HepG2 (cell line): ENCODE measurements at regions not wholly inside any gene's neighbourhood (a gene's known extent, or its start where the extent isn't known, plus 50 kb on each side); places are given as distances from the start of the nearest gene placed in this dataset.

Experiments used
- ATAC-seq: fragments of 200-7000 bp; cut with Tn5 transposase; 3 replicates; pipeline ENCODE4 v1.9.1; 2020; ENCODE audit warnings: mild to moderate bottlenecking, moderate library complexity
- BruUV-seq: library from RNA; stranded (reverse); fragments of 400-500 nt; replicated peaks from 2 replicates; lab custom pipeline; 2021; lab: Mats Ljungman, UMichigan
- CTCF ChIA-PET: fragments of 300-600 bp; formaldehyde crosslinking; extraction: SDS; loops from one replicate; lab custom pipeline; 2021; ENCODE audit warnings: low total read pairs, inconsistent platforms, low intra/inter-chr PET ratio; lab: Yijun Ruan, JAX
- POLR2A ChIA-PET: fragments of 350-600 bp; sonication (Branson Sonifier 250); formaldehyde crosslinking; loops from one replicate; lab custom pipeline; 2020; ENCODE audit warnings: antibody characterized with exemption, inconsistent platforms; lab: Yijun Ruan, JAX
- DNase-seq: peaks from one replicate; pipeline ENCODE4 v3.0.0-alpha.2; 2015; ENCODE audit warnings: low spot score
- FAIRE-seq: peaks from 3 replicates; lab custom pipeline; 2011; peaks lifted over from hg19 to GRCh38; lab: Jason Lieb, UNC
- H2AFZ ChIP-seq: one replicate; pipeline ENCODE4 v1.6.1; 2011; ENCODE audit warnings: low read length, inconsistent platforms
- H3K27ac ChIP-seq: fragments of 300-600 bp; 3 replicates; pipeline ENCODE4 v1.8.0; 2011; ENCODE audit warnings: mixed run types, mild to moderate bottlenecking, mixed read lengths, low read length, inconsistent platforms; ENCODE audit not compliant: insufficient read depth; ENCODE audit errors: extremely low read length
- H3K27me3 ChIP-seq, 2 experiments: fragments of 200-600 bp in 1 of 2; 2 replicates in 1 of 2; 3 replicates in 1 of 2; pipeline versions ENCODE4 v1.6.0 to v1.8.0; 2011; ENCODE audit warnings: low read length in 2 of 2, mild to moderate bottlenecking in 2 of 2, moderate library complexity in 2 of 2, inconsistent platforms in 1 of 2; ENCODE audit not compliant: insufficient read depth in 2 of 2, control insufficient read depth in 1 of 2
- H3K36me3 ChIP-seq, 2 experiments: fragments of 200-600 bp in 1 of 2; replicated peaks in 1 of 2; 2 replicates in 1 of 2; 3 replicates in 1 of 2; pipeline versions ENCODE4 v1.5.1 to v1.8.0; 2011; ENCODE audit warnings: low read length in 2 of 2, inconsistent platforms in 1 of 2; ENCODE audit not compliant: insufficient read depth in 2 of 2, control insufficient read depth in 1 of 2
- H3K4me1 ChIP-seq: 2 replicates; pipeline ENCODE4 v1.5.1; 2012; ENCODE audit warnings: low read length, inconsistent platforms; ENCODE audit not compliant: insufficient read depth
- H3K4me2 ChIP-seq: 2 replicates; pipeline ENCODE4 v1.6.0; 2011; ENCODE audit warnings: low read depth, low read length, inconsistent platforms
- H3K4me3 ChIP-seq, 3 experiments: fragments of 200-600 bp in 1 of 3; sonication (generic), shearing (Covaris generic) in 1 of 3; replicated peaks in 1 of 3; 2 replicates each; pipeline ENCODE4 v1.5.1; 2011 to 2016; ENCODE audit warnings: low read length in 3 of 3, inconsistent platforms in 2 of 3, low read depth in 2 of 3, mild to moderate bottlenecking in 2 of 3, control low read depth in 1 of 3, mixed read lengths in 1 of 3; ENCODE audit not compliant: insufficient read depth in 1 of 3
- H3K79me2 ChIP-seq: one replicate; pipeline ENCODE4 v1.6.1; 2011; ENCODE audit warnings: low read length, inconsistent platforms; ENCODE audit not compliant: insufficient read depth
- H3K9ac ChIP-seq: 2 replicates; pipeline ENCODE4 v1.6.0; 2011; ENCODE audit warnings: mild to moderate bottlenecking, low read depth, low read length, inconsistent platforms; ENCODE audit not compliant: insufficient read depth
- H3K9me3 ChIP-seq: 2 replicates; pipeline ENCODE4 v1.5.1; 2012; ENCODE audit warnings: mild to moderate bottlenecking, low read length
- H4K20me1 ChIP-seq: 2 replicates; pipeline ENCODE4 v1.6.0; 2011; ENCODE audit warnings: inconsistent platforms, mild to moderate bottlenecking, low read length, moderate library complexity; ENCODE audit not compliant: insufficient read depth
- CC2D1A ChIP-seq: sonication (generic); formaldehyde crosslinking; IDR thresholded peaks from 2 replicates; pipeline ENCODE4 v1.8.1; 2023; ENCODE audit warnings: mild to moderate bottlenecking, missing genetic modification reagents
- HNRNPL ChIP-seq: fragments of 200-400 bp; formaldehyde crosslinking; IDR thresholded peaks from 2 replicates; pipeline ENCODE4 v1.6.1; 2017; ENCODE audit warnings: mild to moderate bottlenecking, low read depth, low read length
- KLF12 ChIP-seq: sonication (generic); formaldehyde crosslinking; IDR thresholded peaks from 2 replicates; pipeline ENCODE4 v1.4.0; 2020; ENCODE audit warnings: missing genetic modification reagents, borderline replicate concordance
- PITX1 ChIP-seq: sonication (generic); formaldehyde crosslinking; IDR thresholded peaks from 2 replicates; pipeline ENCODE4 v1.5.1; 2020; ENCODE audit warnings: mild to moderate bottlenecking, missing genetic modification reagents
- U2AF2 ChIP-seq: fragments of 200-400 bp; formaldehyde crosslinking; IDR thresholded peaks from 2 replicates; pipeline ENCODE4 v1.6.1; 2017; ENCODE audit warnings: low read depth, mild to moderate bottlenecking, low read length
- ZNF10 ChIP-seq: sonication (generic); formaldehyde crosslinking; IDR thresholded peaks from 2 replicates; pipeline ENCODE4 v1.4.0; 2020; ENCODE audit warnings: mild to moderate bottlenecking, low read depth, missing genetic modification reagents, borderline replicate concordance
- ZNF143 ChIP-seq: sonication (generic); formaldehyde crosslinking; IDR thresholded peaks from 2 replicates; pipeline ENCODE4 v1.4.0; 2020; ENCODE audit warnings: missing genetic modification reagents
- ZNF44 ChIP-seq: sonication (generic); formaldehyde crosslinking; IDR thresholded peaks from 2 replicates; pipeline ENCODE4 v1.5.1; 2020; ENCODE audit warnings: mild to moderate bottlenecking, missing genetic modification reagents
- ZNF605 ChIP-seq: sonication (generic); formaldehyde crosslinking; IDR thresholded peaks from 2 replicates; pipeline ENCODE4 v1.8.0; 2022; ENCODE audit warnings: mild to moderate bottlenecking, missing genetic modification reagents
- WGBS: methylation state at CpG from one replicate; pipeline ENCODE4 v1.1.6; 2017; ENCODE audit warnings: low lambda C conversion rate; 5-methylcytosine and 5-hydroxymethylcytosine counted together
- in situ Hi-C: cut with HindIII; loops from 2 replicates; pipeline ENCODE4 v1.10.0; 2017; ENCODE audit warnings: low pct_unique_long_range_greater_than_20kb; ENCODE audit not compliant: extremely low pct_ligation_motif_present
- intact Hi-C: fragments of 100-400 bp; cut with micrococcal nuclease; formaldehyde crosslinking; loops from one replicate; pipeline ENCODE4 v1.10.0; 2022; ENCODE audit not compliant: unreplicated experiment
- TF ChIP-seq, protein P1 (sequence below): IDR thresholded peaks from 2 replicates; pipeline ENCODE4 v1.6.1; 2016; ENCODE audit warnings: mild to moderate bottlenecking, missing biosample characterization, missing genetic modification reagents

DNA sequence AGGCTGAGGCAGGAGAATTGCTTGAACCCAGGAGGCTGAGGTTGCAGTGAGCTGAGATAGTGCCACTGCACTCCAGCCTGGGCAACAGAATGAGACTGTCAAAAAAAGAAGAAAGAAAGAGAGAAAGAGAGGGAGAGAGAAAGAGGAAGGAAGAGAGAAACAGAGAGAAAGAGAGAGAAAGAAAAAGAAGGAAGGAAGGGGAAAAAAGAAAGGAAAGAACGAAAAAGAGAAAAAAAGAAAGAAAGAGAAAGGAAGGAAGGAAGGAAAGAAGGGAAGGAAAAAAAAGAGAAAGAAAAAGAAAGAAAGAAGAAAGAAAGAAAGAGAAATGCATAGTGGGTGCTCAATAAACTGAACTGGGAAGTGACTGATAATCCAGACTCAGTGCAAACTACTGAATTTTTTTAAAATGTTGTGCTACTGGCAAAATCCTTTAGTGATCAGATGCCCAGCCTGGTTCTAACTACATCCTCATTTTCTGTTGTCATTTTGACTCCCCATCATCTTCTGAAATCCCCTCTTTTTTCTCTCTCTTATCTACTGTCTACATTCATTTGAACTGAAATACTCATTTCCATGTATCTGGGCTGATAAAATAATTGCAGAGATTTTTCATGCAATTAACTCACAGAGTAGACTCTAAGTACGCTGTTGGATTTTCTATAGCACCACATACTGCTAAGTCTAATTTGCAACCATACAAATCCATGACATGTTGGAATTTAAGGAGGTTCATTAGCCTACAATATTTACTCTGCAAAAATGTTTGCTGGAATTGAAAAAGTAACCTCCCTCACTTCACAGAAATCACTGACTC, 85.3 kb upstream of the HIVEP1 start:
- CTCF ChIA-PET, result no interaction called here
- H3K4me3 ChIP-seq, result no peak overlapping the region
- no peaks in the 10 kb centered on the region for H3K36me3 ChIP-seq
- TF ChIP-seq U2AF2, result peak; percentile 87; the same call in 1 of the 2 replicates
- no peak for TF ChIP-seq CC2D1A
- H3K4me2 ChIP-seq, result no peak overlapping the region
- H3K9me3 ChIP-seq, result no peaks in the 10 kb centered on the region
- ATAC-seq (no peak), DNase-seq (no peak), FAIRE-seq (no peak)
- H2AFZ ChIP-seq, result no peak overlapping the region
- H4K20me1 ChIP-seq, result no peaks in the 10 kb centered on the region
- H3K9ac ChIP-seq, result no peak overlapping the region
- WGBS, result 35% methylated on average over 2 of the region's 2 CpGs
- intact Hi-C loops, result no loop called here
- H3K79me2 ChIP-seq, result no peaks in the 10 kb centered on the region
- POLR2A ChIA-PET, result no interaction called here
- BruUV-seq, result no TSS peak
- H3K27me3 ChIP-seq, result 0 out of 5 replicates have a peak, but pooled peaks cover 0 to 3% of the 10 kb centered on the region in 2 experiments
- in situ Hi-C loops, result no loop called here
- no peaks in the 10 kb centered on the region for H3K4me1 ChIP-seq
- H3K27ac ChIP-seq, result no peak overlapping the region

DNA sequence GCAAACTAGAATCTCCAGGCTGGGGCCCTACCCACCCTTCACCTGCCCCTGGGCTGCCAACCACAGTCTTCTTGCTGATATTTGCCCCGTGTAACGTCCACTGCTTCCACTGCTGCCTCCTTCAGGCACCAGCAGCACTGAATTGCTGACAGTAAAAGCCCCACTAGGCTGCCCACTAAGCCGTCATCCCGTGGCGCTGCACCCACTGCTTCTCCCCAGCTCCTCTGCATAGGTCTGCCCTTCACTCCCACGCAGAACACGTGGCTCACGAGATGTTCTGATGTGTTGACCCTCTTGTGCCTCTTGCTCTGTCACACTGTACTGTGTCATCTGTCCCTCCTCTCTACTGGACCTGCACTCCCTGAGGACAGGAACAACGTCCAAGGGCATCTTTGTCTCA, 86.3 kb upstream of the HIVEP1 start:
- Histone ChIP-seq H3K4me1 (no peaks in the 10 kb centered on the region), H3K27me3 (no peaks in the 10 kb centered on the region; a peak in 1 of 5 replicates), H3K9ac (no peak overlapping the region), H3K9me3 (no peaks in the 10 kb centered on the region), H2AFZ (no peak overlapping the region), H3K27ac (no peak overlapping the region), H3K36me3 (no peaks in the 10 kb centered on the region), H3K4me2 (no peak overlapping the region), H3K79me2 (no peaks in the 10 kb centered on the region), H3K4me3 (no peak overlapping the region), H4K20me1 (no peaks in the 10 kb centered on the region)
- TF ChIP-seq ZNF143 (no peak), ZNF605 (no peak), PITX1 (CRISPR knock-in tag) (no peak), ZNF10 (no peak), ZNF44 (CRISPR knock-in tag) (no peak), HNRNPL (no peak), KLF12 (CRISPR knock-in tag) (no peak)
- TF ChIP-seq, protein P1, sequence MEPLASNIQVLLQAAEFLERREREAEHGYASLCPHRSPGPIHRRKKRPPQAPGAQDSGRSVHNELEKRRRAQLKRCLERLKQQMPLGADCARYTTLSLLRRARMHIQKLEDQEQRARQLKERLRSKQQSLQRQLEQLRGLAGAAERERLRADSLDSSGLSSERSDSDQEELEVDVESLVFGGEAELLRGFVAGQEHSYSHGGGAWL (CRISPR knock-in tag), result no peak
- no TSS peak for BruUV-seq
- DNase-seq, result no peak
- ATAC-seq, result peak; percentile 31; the same call in 1 of the 3 replicates
- in situ Hi-C loops (no loop called here), intact Hi-C loops (no loop called here)
- POLR2A ChIA-PET, result no interaction called here
- WGBS, result 28% methylated on average over 9 of the region's 9 CpGs
- no peak for FAIRE-seq
- CTCF ChIA-PET, result no interaction called here
